ENCODE measurements at regions not wholly inside any gene's neighbourhood (a gene's known extent, or its start where the extent isn't known, plus 50 kb on each side); places are given as distances from the start of the nearest gene placed in this dataset.

- no peak for TF ChIP-seq POLR2A (IDR thresholded peaks at IDR 0.05; ENCODE audit: low read depth, low read length)
- TF ChIP-seq POU2F2 (IDR thresholded peaks at IDR 0.05; ENCODE audit: low read depth, low read length), result no peak
- TF ChIP-seq SPI1 (IDR thresholded peaks at IDR 0.05; ENCODE audit: low read depth, low read length), result no peak
- TF ChIP-seq PAX5 (IDR thresholded peaks at IDR 0.05; ENCODE audit: insufficient read depth, low read length, severe bottlenecking), result no peak
Measured at GRCh38 chr4:53809816-53810215, 218.5 kb upstream of the LNX1 start.
